ENCODE measurements at regions not wholly inside any gene's neighbourhood (a gene's known extent, or its start where the extent isn't known, plus 50 kb on each side); places are given as distances from the start of the nearest gene placed in this dataset.

DNA sequence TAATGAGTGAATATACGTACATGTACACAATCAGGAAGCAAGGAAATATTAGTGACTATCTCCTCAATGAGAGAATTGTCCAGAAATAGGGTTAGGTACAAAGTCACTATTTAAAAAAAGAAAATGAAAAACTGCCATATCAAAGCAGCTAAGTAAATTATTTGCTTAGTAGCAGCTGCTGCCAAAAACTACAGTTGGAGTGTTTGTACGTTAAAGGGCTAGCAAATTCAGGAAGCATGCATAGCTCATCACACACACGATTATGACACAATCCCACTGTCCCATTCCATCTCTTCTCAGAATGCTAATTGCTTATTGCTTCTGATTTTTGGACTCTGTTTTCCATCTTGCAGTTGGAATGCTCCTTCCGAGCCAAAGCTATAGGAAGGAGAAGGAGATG, 2012.5 kb upstream of the LRRTM1 start:
- no peak for TF ChIP-seq CTCF (IDR thresholded peaks at IDR 0.05)

- TF ChIP-seq CTCF (IDR thresholded peaks at IDR 0.05), result no peak
Measured at GRCh38 chr2:82316586-82316985, 2012.0 kb upstream of the LRRTM1 start.

- TF ChIP-seq CTCF (IDR thresholded peaks at IDR 0.05), result no peak
Measured at GRCh38 chr2:82314836-82315472, 2010.4 kb upstream of the LRRTM1 start.

DNA sequence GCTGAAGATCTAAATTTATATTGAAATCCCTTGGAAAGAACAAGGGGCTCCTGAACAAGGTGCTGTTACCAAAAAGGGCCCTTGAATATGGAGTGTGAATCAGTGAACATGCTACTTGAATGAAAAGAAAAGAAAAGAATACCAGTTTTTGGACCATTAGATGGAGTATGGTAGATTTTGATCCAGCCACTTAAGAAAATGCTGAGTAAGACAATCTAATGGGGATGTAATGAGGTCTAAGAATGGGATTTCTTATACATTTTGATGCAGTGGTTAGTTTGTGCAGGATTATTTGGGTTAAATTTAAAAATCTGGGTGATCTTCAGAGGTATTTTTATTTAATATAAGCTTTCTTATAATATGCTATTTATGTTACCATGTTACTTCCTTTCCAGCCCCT, 2003.0 kb upstream of the LRRTM1 start:
- no peak for TF ChIP-seq CTCF (IDR thresholded peaks at IDR 0.05)

GRCh38 chr2:82301506-82301905, 1997.0 kb upstream of the LRRTM1 start:
- no peak for TF ChIP-seq CTCF (IDR thresholded peaks at IDR 0.05)

- no peak for TF ChIP-seq CTCF (IDR thresholded peaks at IDR 0.05)
Measured at GRCh38 chr2:82289446-82289845, 1984.9 kb upstream of the LRRTM1 start.

DNA sequence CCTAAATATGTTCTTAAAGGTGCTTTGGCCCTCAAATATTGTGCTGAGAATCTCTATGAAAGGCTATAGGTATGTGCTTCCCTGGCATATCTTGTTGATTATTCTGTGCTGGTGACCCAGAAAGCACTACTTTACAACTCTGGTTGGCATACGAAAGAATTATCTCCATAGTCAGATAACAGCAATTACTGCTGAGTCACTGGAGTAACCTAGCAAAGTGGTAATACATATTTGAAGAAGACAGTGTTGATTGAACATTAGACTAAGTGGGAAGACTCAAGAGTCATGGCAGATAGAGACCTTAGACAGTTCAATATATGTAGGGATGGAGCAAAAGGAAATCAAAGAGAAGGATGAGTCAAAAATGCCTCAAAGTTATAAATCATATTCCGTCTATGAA, 1978.5 kb upstream of the LRRTM1 start:
- TF ChIP-seq CTCF (IDR thresholded peaks at IDR 0.05), result no peak
